K562 (cell line): ENCODE measurements at regions not wholly inside any gene's neighbourhood (a gene's known extent, or its start where the extent isn't known, plus 50 kb on each side); places are given as distances from the start of the nearest gene placed in this dataset.

Source experiments
- ATAC-seq: fragments of 200-7000 bp; cut with Tn5 transposase; 3 replicates; pipeline ENCODE4 v1.9.1; 2020; ENCODE audit warnings: moderate library complexity
- BruUV-seq: library from RNA; stranded (reverse); fragments of 400-500 nt; replicated peaks from 2 replicates; lab custom pipeline; 2021; lab: Mats Ljungman, UMichigan
- CTCF ChIA-PET: fragments of 300-600 bp; formaldehyde crosslinking; extraction: SDS; loops from one replicate; lab custom pipeline; 2021; ENCODE audit warnings: low intra/inter-chr PET ratio; lab: Yijun Ruan, JAX
- POLR2A ChIA-PET: fragments of 300-600, 350-650 bp; sonication (Branson Sonifier 250); formaldehyde crosslinking; extraction: SDS; loops from one replicate; lab custom pipeline; 2021; ENCODE audit warnings: antibody characterized with exemption, inconsistent platforms; lab: Yijun Ruan, JAX
- DNase-seq, 4 experiments: peaks; one replicate each; pipeline versions ENCODE4 v3.0.0 to v3.0.0-alpha.2; 2011 to 2018; ENCODE audit warnings: low spot score in 3 of 4, mixed read lengths in 3 of 4; ENCODE audit errors: extremely low read depth in 1 of 4
- FAIRE-seq: peaks from 2 replicates; lab custom pipeline; 2011; peaks lifted over from hg19 to GRCh38; lab: Jason Lieb, UNC
- H2AFZ ChIP-seq: 2 replicates; pipeline ENCODE4 v1.6.0; 2011; ENCODE audit warnings: low read depth, low read length, control low read depth, inconsistent platforms
- H3K27ac ChIP-seq: fragments of 200-600 bp; 3 replicates; pipeline ENCODE4 v1.8.0; 2011; ENCODE audit warnings: low read depth, mild to moderate bottlenecking, control low read depth, inconsistent platforms, low read length, moderate library complexity, mixed read lengths; ENCODE audit errors: extremely low read depth
- H3K27me3 ChIP-seq, 2 experiments: fragments of 300-600 bp in 1 of 2; 2 replicates in 1 of 2; 3 replicates in 1 of 2; pipeline versions ENCODE4 v1.6.0 to v1.8.0; 2011; ENCODE audit warnings: inconsistent platforms in 2 of 2, low read length in 2 of 2, mild to moderate bottlenecking in 1 of 2, mixed read lengths in 1 of 2, moderate library complexity in 1 of 2; ENCODE audit not compliant: control insufficient read depth in 2 of 2, insufficient read depth in 2 of 2
- H3K36me3 ChIP-seq: fragments of 300-600 bp; 3 replicates; pipeline ENCODE4 v1.8.0; 2011; ENCODE audit warnings: mild to moderate bottlenecking, low read length, inconsistent platforms; ENCODE audit not compliant: control insufficient read depth, insufficient read depth
- H3K4me1 ChIP-seq, 2 experiments: fragments of 200-600 bp in 1 of 2; replicated peaks in 1 of 2; 2 replicates in 1 of 2; 3 replicates in 1 of 2; pipeline versions ENCODE4 v1.5.1 to v1.8.0; 2011; ENCODE audit warnings: inconsistent platforms in 2 of 2, low read length in 2 of 2, mild to moderate bottlenecking in 1 of 2, mixed read lengths in 1 of 2, moderate library complexity in 1 of 2; ENCODE audit not compliant: control insufficient read depth in 2 of 2, insufficient read depth in 2 of 2
- H3K4me2 ChIP-seq: 2 replicates; pipeline ENCODE4 v1.6.1; 2011; ENCODE audit warnings: low read length, control low read depth, inconsistent platforms, mixed read lengths; ENCODE audit not compliant: insufficient read depth
- H3K4me3 ChIP-seq: fragments of 200-600 bp; sonication (generic), shearing (Covaris generic); 2 replicates; pipeline ENCODE4 v1.5.1; 2016; ENCODE audit warnings: control low read depth, inconsistent platforms
- H3K79me2 ChIP-seq: fragments of 200-600 bp; 3 replicates; pipeline ENCODE4 v1.8.0; 2011; ENCODE audit warnings: low read length, inconsistent platforms; ENCODE audit not compliant: control insufficient read depth, insufficient read depth
- H3K9ac ChIP-seq, 2 experiments: 2 replicates each; pipeline versions ENCODE4 v1.6.0 to v1.6.1; 2011; ENCODE audit warnings: low read depth in 2 of 2, low read length in 2 of 2, control low read depth in 1 of 2, inconsistent platforms in 1 of 2, mild to moderate bottlenecking in 1 of 2, mixed read lengths in 1 of 2; ENCODE audit not compliant: insufficient read depth in 1 of 2
- H3K9me1 ChIP-seq: one replicate; pipeline ENCODE4 v1.6.0; 2011; ENCODE audit warnings: inconsistent platforms, mild to moderate bottlenecking, low read length, moderate library complexity; ENCODE audit not compliant: control insufficient read depth, insufficient read depth
- H3K9me3 ChIP-seq: replicated peaks from 2 replicates; pipeline ENCODE4 v1.5.1; 2011; ENCODE audit warnings: low read depth, low read length, inconsistent platforms; ENCODE audit not compliant: control insufficient read depth, insufficient read depth
- H4K20me1 ChIP-seq: replicated peaks from 2 replicates; pipeline ENCODE4 v1.6.1; 2011; ENCODE audit warnings: low read length, inconsistent platforms, mixed read lengths; ENCODE audit not compliant: control insufficient read depth, insufficient read depth
- ARID1B ChIP-seq: fragments of 450-650 bp; IDR thresholded peaks from 2 replicates; pipeline ENCODE4 v1.6.1; 2016; ENCODE audit warnings: antibody characterized with exemption, mild to moderate bottlenecking, inconsistent platforms
- ARID3A ChIP-seq: IDR thresholded peaks from 2 replicates; pipeline ENCODE4 v1.6.1; 2012; ENCODE audit warnings: low read depth, low read length, improper control_type of control experiment, borderline replicate concordance
- ARNT ChIP-seq, 2 experiments: fragments of 450-650 bp; IDR thresholded peaks; 2 replicates each; pipeline ENCODE4 v1.6.1; 2016; ENCODE audit warnings: mild to moderate bottlenecking in 1 of 2
- CHCHD3 ChIP-seq: fragments of 250-450 bp; sonication (Bioruptor Pico); IDR thresholded peaks from 2 replicates; pipeline ENCODE4 v2.1.2; 2022; ENCODE audit warnings: mild to moderate bottlenecking
- DACH1 ChIP-seq: fragments of 450-650 bp; IDR thresholded peaks from 2 replicates; pipeline ENCODE4 v1.6.1; 2018; ENCODE audit not compliant: partially characterized antibody
- FOXA1 ChIP-seq: fragments of 450-650 bp; IDR thresholded peaks from 2 replicates; pipeline ENCODE4 v1.6.1; 2016; ENCODE audit warnings: mild to moderate bottlenecking, borderline replicate concordance
- KLF13 ChIP-seq: fragments of 450-650 bp; IDR thresholded peaks from 2 replicates; pipeline ENCODE4 v1.6.1; 2016; ENCODE audit warnings: missing genetic modification characterization, low read depth, mild to moderate bottlenecking, missing compliant biosample characterization, moderate library complexity, borderline replicate concordance
- MTA2 ChIP-seq: fragments of 450-650 bp; IDR thresholded peaks from 2 replicates; pipeline ENCODE4 v1.6.1; 2016; ENCODE audit warnings: low read depth
- PHF21A ChIP-seq: fragments of 450-650 bp; IDR thresholded peaks from 2 replicates; pipeline ENCODE4 v1.6.1; 2017; ENCODE audit warnings: low read depth, borderline replicate concordance
- SMAD4 ChIP-seq: fragments of 250-450 bp; sonication (Bioruptor Pico); conservative IDR thresholded peaks from 2 replicates; pipeline ENCODE4 v1.8.0; 2021; ENCODE audit warnings: inconsistent platforms, mild to moderate bottlenecking, moderate library complexity
- SRSF3 ChIP-seq: fragments of 200-400 bp; formaldehyde crosslinking; IDR thresholded peaks from 2 replicates; pipeline ENCODE4 v1.6.1; 2016; ENCODE audit warnings: mild to moderate bottlenecking, low read length, moderate library complexity; ENCODE audit not compliant: insufficient read depth
- TRIM28 ChIP-seq: fragments of 450-650 bp; IDR thresholded peaks from 2 replicates; pipeline ENCODE4 v1.6.1; 2017
- ZNF24 ChIP-seq: fragments of 450-650 bp; IDR thresholded peaks from 2 replicates; pipeline ENCODE4 v1.6.1; 2016
- ZNF830 ChIP-seq: fragments of 250-450 bp; sonication (Bioruptor Pico); IDR thresholded peaks from 2 replicates; pipeline ENCODE4 v1.5.0; 2021; ENCODE audit warnings: mild to moderate bottlenecking
- WGBS: fragments of 100-300 bp; shearing (Covaris generic); methylation state at CpG from one replicate; pipeline ENCODE4 v1.1.6; 2016; ENCODE audit warnings: low coverage, mixed read lengths; ENCODE audit not compliant: insufficient coverage; ENCODE audit errors: missing lambda C conversion rate; 5-methylcytosine and 5-hydroxymethylcytosine counted together
- in situ Hi-C: fragments of 300-500 bp; cut with MboI; formaldehyde crosslinking; loops from 4 replicates; pipeline ENCODE4 v1.15.0; 2018; ENCODE audit warnings: inconsistent platforms, mixed read lengths
- intact Hi-C: fragments of 100-400 bp; cut with micrococcal nuclease; formaldehyde crosslinking; loops from 2 replicates; pipeline ENCODE4 v1.14.2; 2022
- TF ChIP-seq, protein P1 (sequence below): IDR thresholded peaks from 2 replicates; pipeline ENCODE4 v1.6.1; 2011; ENCODE audit not compliant: insufficient read length; ENCODE audit errors: extremely low read depth
- TF ChIP-seq, protein P2 (sequence below): fragments of 450-650 bp; IDR thresholded peaks from 2 replicates; pipeline ENCODE4 v1.6.1; 2017; ENCODE audit warnings: antibody characterized with exemption

- TF ChIP-seq FOXA1, result no peak
- TF ChIP-seq ARID1B, result no peak
- no peak for TF ChIP-seq ARID3A
- TF ChIP-seq DACH1, result no peak
- TF ChIP-seq SMAD4 (CRISPR knock-in tag), result no peak
These were observed 330.5 kb downstream of the HNRNPD start (continued) for GRCh38 chr4:82043081-82043808.

GRCh38 chr4:82042042-82042441, 331.7 kb downstream of the HNRNPD start:
- Histone ChIP-seq H3K36me3 (no peaks in the 10 kb centered on the region), H3K79me2 (no peaks in the 10 kb centered on the region), H3K27ac (no peak overlapping the region), H3K4me1 (peaks cover 0 to 11% of the 10 kb centered on the region in 2 experiments; a peak in 1 of 5 replicates), H3K4me3 (no peak overlapping the region), H3K9me3 (no peaks in the 10 kb centered on the region), H3K27me3 (peaks cover 11 to 20% of the 10 kb centered on the region in 2 experiments; a peak in 4 of 5 replicates), H3K9me1 (no peaks in the 10 kb centered on the region), H3K4me2 (no peak overlapping the region), H2AFZ (no peak overlapping the region), H3K9ac (no peak overlapping the region), H4K20me1 (no peaks in the 10 kb centered on the region; the same call in 1 of the 2 replicates)
- intact Hi-C loops (no loop called here), in situ Hi-C loops (no loop called here)
- WGBS, result 0% methylated on average over 3 of the region's 3 CpGs
- DNase-seq (no peak), FAIRE-seq (no peak), ATAC-seq (no peak)
- no TSS peak for BruUV-seq
- ChIA-PET POLR2A (no interaction called here), CTCF (no interaction called here)
- TF ChIP-seq ARNT (IDR thresholded peaks at IDR 0.05), result no peak
- TF ChIP-seq TRIM28, result no peak
- TF ChIP-seq PHF21A, result no peak
- TF ChIP-seq MTA2, result no peak
- no peak for TF ChIP-seq KLF13 (tag)
- no peak for TF ChIP-seq CHCHD3 (CRISPR knock-in tag)
- TF ChIP-seq ZNF24, result no peak
- no peak for TF ChIP-seq ZNF830
- TF ChIP-seq, protein P1, sequence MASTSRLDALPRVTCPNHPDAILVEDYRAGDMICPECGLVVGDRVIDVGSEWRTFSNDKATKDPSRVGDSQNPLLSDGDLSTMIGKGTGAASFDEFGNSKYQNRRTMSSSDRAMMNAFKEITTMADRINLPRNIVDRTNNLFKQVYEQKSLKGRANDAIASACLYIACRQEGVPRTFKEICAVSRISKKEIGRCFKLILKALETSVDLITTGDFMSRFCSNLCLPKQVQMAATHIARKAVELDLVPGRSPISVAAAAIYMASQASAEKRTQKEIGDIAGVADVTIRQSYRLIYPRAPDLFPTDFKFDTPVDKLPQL, result no peak
- TF ChIP-seq, protein P2, sequence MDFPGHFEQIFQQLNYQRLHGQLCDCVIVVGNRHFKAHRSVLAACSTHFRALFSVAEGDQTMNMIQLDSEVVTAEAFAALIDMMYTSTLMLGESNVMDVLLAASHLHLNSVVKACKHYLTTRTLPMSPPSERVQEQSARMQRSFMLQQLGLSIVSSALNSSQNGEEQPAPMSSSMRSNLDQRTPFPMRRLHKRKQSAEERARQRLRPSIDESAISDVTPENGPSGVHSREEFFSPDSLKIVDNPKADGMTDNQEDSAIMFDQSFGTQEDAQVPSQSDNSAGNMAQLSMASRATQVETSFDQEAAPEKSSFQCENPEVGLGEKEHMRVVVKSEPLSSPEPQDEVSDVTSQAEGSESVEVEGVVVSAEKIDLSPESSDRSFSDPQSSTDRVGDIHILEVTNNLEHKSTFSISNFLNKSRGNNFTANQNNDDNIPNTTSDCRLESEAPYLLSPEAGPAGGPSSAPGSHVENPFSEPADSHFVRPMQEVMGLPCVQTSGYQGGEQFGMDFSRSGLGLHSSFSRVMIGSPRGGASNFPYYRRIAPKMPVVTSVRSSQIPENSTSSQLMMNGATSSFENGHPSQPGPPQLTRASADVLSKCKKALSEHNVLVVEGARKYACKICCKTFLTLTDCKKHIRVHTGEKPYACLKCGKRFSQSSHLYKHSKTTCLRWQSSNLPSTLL, result no peak
- no peak for TF ChIP-seq SRSF3
